PC-9 (cell line): ENCODE measurements at regions not wholly inside any gene's neighbourhood (a gene's known extent, or its start where the extent isn't known, plus 50 kb on each side); places are given as distances from the start of the nearest gene placed in this dataset.

Experiments
- BruUV-seq: library from RNA; stranded (reverse); fragments of 400-500 nt; replicated peaks from 2 replicates; lab custom pipeline; 2021; lab: Mats Ljungman, UMichigan
- CTCF ChIA-PET: fragments of 300-600 bp; sonication (Branson Sonifier 250); formaldehyde crosslinking; loops from one replicate; lab custom pipeline; 2022; ENCODE audit warnings: antibody characterized with exemption; lab: Charles Lee
- POLR2A ChIA-PET: fragments of 300-600 bp; sonication (Branson Sonifier 250); formaldehyde crosslinking; loops from one replicate; lab custom pipeline; 2022; ENCODE audit warnings: antibody characterized with exemption; ENCODE audit not compliant: unreplicated experiment; lab: Charles Lee
- DNase-seq, 2 experiments: peaks; one replicate each; pipeline versions ENCODE4 v3.0.0 to v3.0.0-alpha.2; 2015 to 2022; ENCODE audit warnings: mixed read lengths in 1 of 2
- H2AFZ ChIP-seq: fragments of 200-600 bp; sonication (generic); 2 replicates; pipeline ENCODE4 v1.8.1; 2017; ENCODE audit warnings: antibody characterized with exemption
- H3F3A ChIP-seq: fragments of 200-600 bp; sonication (generic); 2 replicates; pipeline ENCODE4 v1.8.1; 2017; ENCODE audit warnings: antibody characterized with exemption, mild to moderate bottlenecking, low read depth; ENCODE audit not compliant: insufficient read depth
- H3K27ac ChIP-seq: fragments of 200-600 bp; sonication (generic); 2 replicates; pipeline ENCODE4 v1.6.1; 2016; ENCODE audit warnings: mixed run types
- H3K27me3 ChIP-seq: fragments of 200-600 bp; sonication (generic); 2 replicates; pipeline ENCODE4 v1.6.1; 2016; ENCODE audit warnings: low read depth, mixed run types; ENCODE audit not compliant: insufficient read depth
- H3K36me3 ChIP-seq: fragments of 200-600 bp; sonication (generic); 2 replicates; pipeline ENCODE4 v1.6.1; 2016; ENCODE audit warnings: low read depth, mixed run types
- H3K4me1 ChIP-seq: fragments of 200-600 bp; sonication (generic); replicated peaks from 2 replicates; pipeline ENCODE4 v1.6.1; 2016; ENCODE audit warnings: mixed run types; ENCODE audit not compliant: insufficient read depth
- H3K4me2 ChIP-seq: fragments of 200-600 bp; sonication (generic); 2 replicates; pipeline ENCODE4 v1.6.1; 2017; ENCODE audit warnings: mixed run types
- H3K4me3 ChIP-seq: fragments of 200-600 bp; sonication (generic); 2 replicates; pipeline ENCODE4 v1.6.1; 2016; ENCODE audit warnings: mixed run types
- H3K79me2 ChIP-seq: fragments of 200-600 bp; sonication (generic); 2 replicates; pipeline ENCODE4 v1.6.1; 2017; ENCODE audit warnings: low read depth, mixed run types
- H3K9me2 ChIP-seq: fragments of 200-600 bp; sonication (generic); 2 replicates; pipeline ENCODE4 v1.8.1; 2017; ENCODE audit warnings: mild to moderate bottlenecking; ENCODE audit not compliant: insufficient read depth
- H3K9me3 ChIP-seq: fragments of 200-600 bp; sonication (generic); 2 replicates; pipeline ENCODE4 v1.8.1; 2016; ENCODE audit warnings: low read depth; ENCODE audit not compliant: insufficient read depth
- H4K20me1 ChIP-seq: fragments of 200-600 bp; sonication (generic); 2 replicates; pipeline ENCODE4 v1.8.1; 2017; ENCODE audit not compliant: insufficient read depth
- CTCF ChIP-seq: fragments of 200-600 bp; sonication (generic); conservative IDR thresholded peaks from 2 replicates; pipeline ENCODE4 v1.6.1; 2017; ENCODE audit warnings: mixed run types, antibody characterized with exemption, mild to moderate bottlenecking, moderate library complexity
- EZH2 ChIP-seq: fragments of 200-600 bp; sonication (generic); IDR thresholded peaks from 2 replicates; pipeline ENCODE4 v1.8.0; 2017; ENCODE audit warnings: antibody characterized with exemption, low read depth
- intact Hi-C: fragments of 100-400 bp; cut with micrococcal nuclease; formaldehyde crosslinking; loops from one replicate; pipeline ENCODE4 v1.10.0; 2022; ENCODE audit not compliant: unreplicated experiment

GRCh38 chr15:53437985-53438841 is 321.2 kb downstream of the WDR72 start:
- Histone ChIP-seq H3K79me2 (no peaks in the 10 kb centered on the region), H3K27ac (no peak overlapping the region), H3K9me2 (no peaks in the 10 kb centered on the region), H3K36me3 (no peaks in the 10 kb centered on the region), H3F3A (no peaks in the 10 kb centered on the region), H4K20me1 (no peaks in the 10 kb centered on the region), H3K27me3 (peaks cover 5% of the 10 kb centered on the region; the same call in 1 of the 2 replicates), H3K4me3 (no peak overlapping the region), H2AFZ (no peak overlapping the region), H3K4me2 (no peak overlapping the region), H3K4me1 (no peaks in the 10 kb centered on the region), H3K9me3 (no peaks in the 10 kb centered on the region)
- POLR2A ChIA-PET, result no interaction called here
- CTCF ChIA-PET, result no interaction called here
- intact Hi-C loops, result no loop called here
- BruUV-seq, result no TSS peak
- no peak for TF ChIP-seq CTCF
- DNase-seq, result no peak

- no peaks in the 10 kb centered on the region for H4K20me1 ChIP-seq
- H3K9me3 ChIP-seq, result no peaks in the 10 kb centered on the region
- ChIA-PET CTCF (no interaction called here), POLR2A (no interaction called here)
- intact Hi-C loops, result no loop called here
- no peak overlapping the region for H3K27ac ChIP-seq
- no peaks in the 10 kb centered on the region for H3K79me2 ChIP-seq
- H3K27me3 ChIP-seq, result peaks cover 9% of the 10 kb centered on the region; the same call in 1 of the 2 replicates
- DNase-seq, result no peak
- H3K9me2 ChIP-seq, result no peaks in the 10 kb centered on the region
- no peak overlapping the region for H3K4me3 ChIP-seq
- H2AFZ ChIP-seq, result no peak overlapping the region
- no peaks in the 10 kb centered on the region for H3K36me3 ChIP-seq
- H3F3A ChIP-seq, result no peaks in the 10 kb centered on the region
- TF ChIP-seq CTCF, result no peak
- no peak for TF ChIP-seq EZH2
- no peak overlapping the region for H3K4me2 ChIP-seq
- no TSS peak for BruUV-seq
- H3K4me1 ChIP-seq, result no peaks in the 10 kb centered on the region
Measured at GRCh38 chr15:53437366-53437765, 322.1 kb downstream of the WDR72 start.

- no peak overlapping the region for H3K4me2 ChIP-seq
- H3K36me3 ChIP-seq, result no peaks in the 10 kb centered on the region
- BruUV-seq, result no TSS peak
Measured at GRCh38 chr15:53434174-53434678, 325.2 kb downstream of the WDR72 start.

More at GRCh38 chr15:53434174-53434678, 325.2 kb downstream of the WDR72 start:
- Histone ChIP-seq H3K27me3 (peaks cover 10% of the 10 kb centered on the region; the same call in 1 of the 2 replicates), H4K20me1 (no peaks in the 10 kb centered on the region), H3K79me2 (no peaks in the 10 kb centered on the region), H3K9me3 (no peaks in the 10 kb centered on the region), H3K4me3 (no peak overlapping the region), H3F3A (no peaks in the 10 kb centered on the region), H3K4me1 (no peaks in the 10 kb centered on the region), H2AFZ (no peak overlapping the region), H3K27ac (no peak overlapping the region), H3K9me2 (no peaks in the 10 kb centered on the region)
- intact Hi-C loops, result no loop called here
- ChIA-PET CTCF (no interaction called here), POLR2A (no interaction called here)
- DNase-seq, result no peak
- TF ChIP-seq CTCF, result no peak
- TF ChIP-seq EZH2, result no peak
